K562 (cell line): ENCODE measurements at regions not wholly inside any gene's neighbourhood (a gene's known extent, or its start where the extent isn't known, plus 50 kb on each side); places are given as distances from the start of the nearest gene placed in this dataset.

Source experiments
- CHD2 ChIP-seq: IDR thresholded peaks from 2 replicates; pipeline ENCODE4 v1.6.1; 2011; ENCODE audit warnings: low read depth, low read length
- EZH2 ChIP-seq: IDR thresholded peaks from 2 replicates; pipeline ENCODE4 v1.6.1; 2012; ENCODE audit warnings: low read depth, mild to moderate bottlenecking, inconsistent platforms, low read length, borderline replicate concordance
- FOSL1 ChIP-seq: fragments of 200-800 bp; sonication (Bioruptor generic); conservative IDR thresholded peaks from 2 replicates; pipeline ENCODE4 v1.6.1; 2016; ENCODE audit warnings: missing genetic modification characterization, missing compliant biosample characterization
- GTF2F1 ChIP-seq: IDR thresholded peaks from 2 replicates; pipeline ENCODE4 v1.6.1; 2011; ENCODE audit warnings: low read depth, low read length, improper control_type of control experiment
- KDM1A ChIP-seq, 2 experiments: fragments of 450-650 bp; IDR thresholded peaks; 2 replicates each; pipeline ENCODE4 v1.6.1; 2016; ENCODE audit warnings: mild to moderate bottlenecking in 2 of 2
- LARP7 ChIP-seq: fragments of 450-650 bp; IDR thresholded peaks from 2 replicates; pipeline ENCODE4 v1.6.1; 2016
- POLR2A ChIP-seq: fragments of 450-650 bp; conservative IDR thresholded peaks from 2 replicates; pipeline ENCODE4 v1.6.1; 2016
- SIN3A ChIP-seq, 2 experiments: fragments of 150-350 bp in 1 of 2; IDR thresholded peaks; 2 replicates each; pipeline ENCODE4 v1.6.1; 2011 to 2016; ENCODE audit warnings: borderline replicate concordance in 2 of 2, low read depth in 2 of 2, low read length in 2 of 2, mild to moderate bottlenecking in 2 of 2, moderate library complexity in 2 of 2; ENCODE audit not compliant: control insufficient read depth in 1 of 2
- TAF7 ChIP-seq: fragments of 450-650 bp; IDR thresholded peaks from 2 replicates; pipeline ENCODE4 v1.6.1; 2016; ENCODE audit warnings: missing genetic modification characterization, missing compliant biosample characterization
- ZNF707 ChIP-seq: fragments of 250-450 bp; sonication (Bioruptor Pico); conservative IDR thresholded peaks from 2 replicates; pipeline ENCODE4 v1.8.0; 2022; ENCODE audit warnings: inconsistent platforms, mild to moderate bottlenecking, moderate library complexity
- TF ChIP-seq, protein P1 (sequence below): fragments of 450-650 bp; IDR thresholded peaks from 2 replicates; pipeline ENCODE4 v1.6.1; 2016; ENCODE audit warnings: missing biosample characterization, missing genetic modification characterization

DNA sequence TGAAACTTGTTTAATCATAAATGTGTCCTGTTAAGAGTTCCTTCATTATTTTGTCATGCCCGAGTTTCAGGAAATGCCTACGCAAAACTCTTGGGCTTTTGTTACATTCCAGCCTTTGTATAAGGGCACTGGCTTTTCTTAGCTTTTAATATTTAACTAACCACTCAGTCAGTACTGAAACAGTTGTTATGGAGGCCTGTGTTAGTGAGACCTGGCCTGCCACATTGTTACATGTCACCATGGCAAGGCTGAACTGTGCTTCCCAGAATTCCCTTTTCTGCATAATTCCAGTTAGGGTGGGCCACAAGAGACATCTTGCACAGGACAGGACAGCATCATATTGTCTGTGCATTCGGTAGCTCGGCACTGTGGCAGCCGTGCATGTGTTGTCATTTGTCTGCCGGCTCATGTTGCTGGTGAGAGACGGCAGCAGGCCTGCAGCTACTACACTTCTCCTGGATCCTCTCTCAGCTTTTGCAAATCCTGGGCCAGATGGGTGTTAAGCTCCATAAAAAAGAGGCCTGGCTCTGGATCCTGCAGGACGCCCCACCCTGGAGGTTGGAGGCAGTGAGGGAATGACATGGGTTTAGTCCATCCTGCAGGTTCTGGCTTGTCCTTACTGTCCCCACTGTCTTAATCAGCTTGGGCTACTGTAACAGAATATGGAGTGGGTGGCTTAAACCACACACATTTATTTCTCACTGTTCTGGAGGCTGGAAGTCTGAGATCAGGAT, 128.8 kb upstream of the DTNBP1 start:
- TF ChIP-seq POLR2A (no peak), LARP7 (no peak), CHD2 (no peak), EZH2 (no peak), KDM1A (IDR thresholded peaks at IDR 0.05) (no peak), GTF2F1 (no peak), FOSL1 (tag) (no peak), ZNF707 (CRISPR knock-in tag) (no peak), TAF7 (no peak), SIN3A (IDR thresholded peaks at IDR 0.05; ENCODE audit: borderline replicate concordance in 2 of 2, control insufficient read depth in 1 of 2, low read depth in 2 of 2, low read length in 2 of 2) (no peak)
- TF ChIP-seq, protein P1, sequence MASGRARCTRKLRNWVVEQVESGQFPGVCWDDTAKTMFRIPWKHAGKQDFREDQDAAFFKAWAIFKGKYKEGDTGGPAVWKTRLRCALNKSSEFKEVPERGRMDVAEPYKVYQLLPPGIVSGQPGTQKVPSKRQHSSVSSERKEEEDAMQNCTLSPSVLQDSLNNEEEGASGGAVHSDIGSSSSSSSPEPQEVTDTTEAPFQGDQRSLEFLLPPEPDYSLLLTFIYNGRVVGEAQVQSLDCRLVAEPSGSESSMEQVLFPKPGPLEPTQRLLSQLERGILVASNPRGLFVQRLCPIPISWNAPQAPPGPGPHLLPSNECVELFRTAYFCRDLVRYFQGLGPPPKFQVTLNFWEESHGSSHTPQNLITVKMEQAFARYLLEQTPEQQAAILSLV (tag), result no peak
